Cardiac fibroblast (primary cell): ENCODE measurements at regions not wholly inside any gene's neighbourhood (a gene's known extent, or its start where the extent isn't known, plus 50 kb on each side); places are given as distances from the start of the nearest gene placed in this dataset.

Source experiments
- DNase-seq, 2 donors: peaks; one replicate each; pipeline versions ENCODE4 v3.0.0 to v3.0.0-alpha.2; 2010; ENCODE audit warnings: low read depth in 2 of 2
- H3K4me3 ChIP-seq, 2 donors: replicated peaks in 1 of 2; 1 replicate in 1 of 2; 2 replicates in 1 of 2; pipeline ENCODE4 v1.5.1; 2011; ENCODE audit warnings: low read depth in 2 of 2, low read length in 2 of 2, mild to moderate bottlenecking in 2 of 2, moderate library complexity in 1 of 2
- TF ChIP-seq, protein P1 (sequence below): IDR thresholded peaks from one replicate; pipeline ENCODE4 v1.5.1; 2011; ENCODE audit warnings: low read depth, mild to moderate bottlenecking, low read length, inconsistent platforms

DNA sequence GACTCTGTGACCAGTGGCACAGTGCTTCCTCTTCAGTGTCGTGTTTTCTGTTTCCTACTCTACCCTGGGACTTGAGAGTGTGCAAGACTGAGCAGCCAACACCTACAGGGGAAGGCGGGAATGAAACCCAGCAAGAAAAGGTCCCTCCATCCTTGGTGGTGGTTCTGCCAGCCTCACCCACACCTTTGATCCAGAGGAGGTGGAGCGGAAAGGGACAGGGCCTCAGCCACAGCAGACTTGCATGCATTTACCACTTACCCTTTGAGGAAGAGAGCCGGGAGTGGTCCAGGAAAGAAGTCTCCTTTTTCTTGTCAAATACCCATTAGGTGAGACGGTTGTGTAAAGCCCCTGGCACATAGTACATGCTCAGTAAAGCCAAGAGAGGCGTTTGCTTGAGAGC is 164.8 kb upstream of the ZNF536 start:
- DNase-seq = no peak
- TF ChIP-seq, protein P1, sequence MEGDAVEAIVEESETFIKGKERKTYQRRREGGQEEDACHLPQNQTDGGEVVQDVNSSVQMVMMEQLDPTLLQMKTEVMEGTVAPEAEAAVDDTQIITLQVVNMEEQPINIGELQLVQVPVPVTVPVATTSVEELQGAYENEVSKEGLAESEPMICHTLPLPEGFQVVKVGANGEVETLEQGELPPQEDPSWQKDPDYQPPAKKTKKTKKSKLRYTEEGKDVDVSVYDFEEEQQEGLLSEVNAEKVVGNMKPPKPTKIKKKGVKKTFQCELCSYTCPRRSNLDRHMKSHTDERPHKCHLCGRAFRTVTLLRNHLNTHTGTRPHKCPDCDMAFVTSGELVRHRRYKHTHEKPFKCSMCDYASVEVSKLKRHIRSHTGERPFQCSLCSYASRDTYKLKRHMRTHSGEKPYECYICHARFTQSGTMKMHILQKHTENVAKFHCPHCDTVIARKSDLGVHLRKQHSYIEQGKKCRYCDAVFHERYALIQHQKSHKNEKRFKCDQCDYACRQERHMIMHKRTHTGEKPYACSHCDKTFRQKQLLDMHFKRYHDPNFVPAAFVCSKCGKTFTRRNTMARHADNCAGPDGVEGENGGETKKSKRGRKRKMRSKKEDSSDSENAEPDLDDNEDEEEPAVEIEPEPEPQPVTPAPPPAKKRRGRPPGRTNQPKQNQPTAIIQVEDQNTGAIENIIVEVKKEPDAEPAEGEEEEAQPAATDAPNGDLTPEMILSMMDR = no peak
- no peak overlapping the region for H3K4me3 ChIP-seq

DNA sequence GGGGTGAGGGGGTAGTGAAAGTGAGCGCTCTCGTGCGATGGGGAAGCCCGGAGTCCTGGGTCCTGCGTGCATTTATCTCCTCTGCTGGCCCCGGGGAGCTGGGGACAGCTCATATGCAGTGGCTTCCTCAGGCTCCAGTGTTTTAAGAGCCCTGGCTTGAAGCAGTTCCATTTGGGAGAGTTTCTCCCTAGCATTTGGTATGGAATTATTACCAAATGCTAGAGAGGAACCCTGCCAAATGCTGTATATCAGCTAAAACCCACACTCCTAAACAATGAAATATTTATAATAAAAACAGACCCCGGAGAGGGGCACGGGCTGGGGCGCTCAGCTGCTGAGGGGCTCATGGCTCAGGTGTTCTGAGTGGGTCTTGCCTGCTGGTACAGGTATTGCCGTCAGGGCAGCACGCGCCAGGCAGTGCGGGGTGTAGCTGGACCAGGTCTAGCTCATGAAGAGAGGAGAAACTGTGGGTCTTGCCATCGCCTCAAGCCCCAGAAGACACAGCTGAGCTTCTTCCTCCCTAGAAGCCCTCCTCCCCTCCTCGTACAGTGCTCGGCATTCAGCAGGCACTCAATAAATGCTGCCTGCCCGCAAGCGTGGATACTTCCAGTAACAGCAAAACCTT is 163.6 kb upstream of the ZNF536 start:
- no peak overlapping the region for H3K4me3 ChIP-seq
- TF ChIP-seq, protein P1 = no peak
- DNase-seq = no peak

DNA sequence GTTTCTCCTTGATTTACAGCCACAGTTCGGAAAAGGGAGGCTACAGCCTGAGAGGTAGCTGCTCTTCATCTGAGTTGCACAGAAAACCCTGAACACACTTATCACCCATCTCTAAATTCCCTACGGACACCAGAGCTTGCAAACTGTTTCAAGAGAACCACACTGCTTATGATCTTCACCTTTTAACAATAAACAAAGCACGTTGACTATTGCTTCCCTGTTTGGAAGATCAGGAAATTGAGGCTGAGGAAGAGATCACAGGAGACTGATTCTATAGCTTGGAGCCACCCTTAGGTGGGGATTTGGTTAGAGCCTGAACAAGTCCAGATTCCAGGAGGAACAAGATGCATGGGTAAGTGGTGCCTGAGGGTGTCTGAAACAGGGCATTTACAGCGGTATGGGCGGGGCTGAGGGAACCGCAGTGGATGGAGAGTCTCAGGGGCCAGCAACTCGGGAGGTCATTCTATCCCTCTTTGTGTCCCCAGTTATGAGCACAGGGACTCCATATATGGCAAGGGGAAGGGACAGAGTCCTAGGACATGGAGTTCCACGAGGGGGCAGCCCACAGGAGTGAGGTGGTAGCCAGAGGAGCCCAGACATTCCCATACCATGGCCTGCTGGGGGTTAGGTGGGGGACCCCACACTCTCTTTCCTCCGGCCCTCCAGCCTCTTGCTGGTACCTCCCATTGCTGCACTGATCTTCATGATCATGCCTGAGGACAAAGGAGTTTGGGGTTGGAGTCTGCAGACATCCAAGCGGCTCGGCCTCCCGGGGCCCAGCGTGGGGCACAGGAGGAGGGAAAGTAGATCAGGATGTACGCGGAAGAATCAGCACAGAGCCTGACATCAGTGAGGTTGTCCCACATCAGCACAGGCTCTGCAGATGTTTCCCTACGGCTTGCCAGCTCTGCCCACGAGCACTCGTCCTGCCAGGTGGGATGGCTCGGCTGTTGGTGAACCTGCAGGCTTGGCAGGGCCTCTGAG is 162.3 kb upstream of the ZNF536 start:
- no peak overlapping the region for H3K4me3 ChIP-seq
- no peak for DNase-seq
- TF ChIP-seq, protein P1 = no peak

DNA sequence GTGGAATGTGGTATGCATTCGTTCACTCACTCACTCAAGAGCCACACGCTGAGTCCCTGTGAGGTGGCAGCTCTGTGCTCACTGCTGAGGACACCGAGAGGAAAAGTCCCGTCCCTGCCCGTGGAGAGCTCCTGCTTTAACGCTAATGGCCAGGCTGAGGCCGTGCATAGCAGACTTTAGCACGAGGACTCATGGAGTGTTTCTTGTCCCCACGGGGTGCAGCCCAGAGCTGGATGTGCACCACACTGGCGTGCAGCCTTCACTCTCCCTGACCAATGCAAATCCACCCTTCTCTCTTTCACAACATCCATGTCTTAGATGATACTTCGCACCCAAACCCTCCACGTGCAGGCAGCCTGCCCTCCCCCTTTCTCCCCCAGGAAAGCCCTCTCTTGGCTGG is 159.6 kb upstream of the ZNF536 start:
- TF ChIP-seq, protein P1 = no peak
- DNase-seq = no peak
- no peak overlapping the region for H3K4me3 ChIP-seq

DNA sequence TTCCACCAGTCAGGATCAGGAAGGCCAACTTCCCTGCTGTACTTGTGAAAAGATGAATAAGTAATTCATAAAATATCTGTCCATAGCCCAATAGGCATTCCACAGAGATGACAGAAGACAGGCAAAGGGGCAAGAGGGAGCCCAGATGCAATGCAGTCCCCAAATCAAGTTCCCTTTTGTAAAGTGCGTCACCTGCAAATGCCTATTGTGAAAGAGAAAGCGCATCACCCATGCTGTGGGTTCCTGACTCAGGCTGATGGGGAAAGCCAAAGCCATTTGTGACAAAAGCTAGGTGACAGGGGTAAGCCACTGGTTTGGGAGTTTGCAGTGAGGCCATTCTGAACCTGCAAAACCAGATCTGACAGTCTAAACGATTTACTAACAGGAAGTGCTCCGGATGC is 157.5 kb upstream of the ZNF536 start:
- DNase-seq = no peak
- no peak overlapping the region for H3K4me3 ChIP-seq
- TF ChIP-seq, protein P1 = no peak

DNA sequence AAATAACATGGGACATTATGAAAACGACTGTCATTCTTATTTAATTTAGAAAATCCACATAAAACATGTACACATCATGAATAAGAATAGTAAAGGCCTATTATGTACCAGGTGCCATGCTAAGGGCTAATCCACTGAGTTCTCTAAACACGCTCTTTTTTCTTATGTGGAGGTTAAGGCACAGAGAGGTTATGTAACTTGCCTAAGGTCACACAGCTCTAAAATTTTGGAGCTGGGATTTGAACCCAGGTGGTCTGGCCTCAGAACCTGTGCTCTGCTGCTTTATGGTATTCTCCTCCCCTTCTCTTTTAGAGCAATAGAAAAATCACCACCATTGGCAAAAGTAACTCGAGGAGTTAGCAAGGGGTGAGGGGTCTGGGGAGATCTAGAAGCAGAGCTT is 156.9 kb upstream of the ZNF536 start:
- TF ChIP-seq, protein P1 = no peak
- H3K4me3 ChIP-seq = no peak overlapping the region
- no peak for DNase-seq
